Ureter (tissue), 1 donor: ENCODE measurements at regions not wholly inside any gene's neighbourhood (a gene's known extent, or its start where the extent isn't known, plus 50 kb on each side); places are given as distances from the start of the nearest gene placed in this dataset.

Source experiments
- DNase-seq: peaks from one replicate; pipeline ENCODE4 v3.0.0-alpha.2; 2020; ENCODE audit warnings: low spot score
- donor health status: DM: yes; HTN: yes; CAD: no.

GRCh38 chr9:16335788-16336580 lies 534.5 kb downstream of the BNC2 start:
- peak; percentile 69 for DNase-seq

- no peak for DNase-seq
Measured at GRCh38 chr9:16336833-16337232, 533.6 kb downstream of the BNC2 start.

- DNase-seq, result peak; percentile 58
Measured at GRCh38 chr9:16337322-16338029, 533.0 kb downstream of the BNC2 start.

- no peak for DNase-seq
Measured at GRCh38 chr9:16341177-16341576, 529.3 kb downstream of the BNC2 start.

GRCh38 chr9:16342246-16343020 lies 528.0 kb downstream of the BNC2 start:
- DNase-seq, result no peak

GRCh38 chr9:16343249-16344237 lies 526.9 kb downstream of the BNC2 start:
- no peak for DNase-seq

- no peak for DNase-seq
Measured at GRCh38 chr9:16344343-16344742, 526.1 kb downstream of the BNC2 start.

GRCh38 chr9:16345902-16346301 lies 524.6 kb downstream of the BNC2 start:
- DNase-seq, result no peak

- no peak for DNase-seq
Measured at GRCh38 chr9:16347886-16348285, 522.6 kb downstream of the BNC2 start.

- no peak for DNase-seq
Measured at GRCh38 chr9:16348531-16348930, 521.9 kb downstream of the BNC2 start.

- DNase-seq, result no peak
Measured at GRCh38 chr9:16352251-16352650, 518.2 kb downstream of the BNC2 start.

GRCh38 chr9:16352791-16353401 lies 517.6 kb downstream of the BNC2 start:
- no peak for DNase-seq

- no peak for DNase-seq
Measured at GRCh38 chr9:16356196-16356765, 514.2 kb downstream of the BNC2 start.

- no peak for DNase-seq
Measured at GRCh38 chr9:16357828-16358227, 512.6 kb downstream of the BNC2 start.

- no peak for DNase-seq
Measured at GRCh38 chr9:16358751-16359150, 511.7 kb downstream of the BNC2 start.
